ENCODE measurements at regions not wholly inside any gene's neighbourhood (a gene's known extent, or its start where the extent isn't known, plus 50 kb on each side); places are given as distances from the start of the nearest gene placed in this dataset.

DNA sequence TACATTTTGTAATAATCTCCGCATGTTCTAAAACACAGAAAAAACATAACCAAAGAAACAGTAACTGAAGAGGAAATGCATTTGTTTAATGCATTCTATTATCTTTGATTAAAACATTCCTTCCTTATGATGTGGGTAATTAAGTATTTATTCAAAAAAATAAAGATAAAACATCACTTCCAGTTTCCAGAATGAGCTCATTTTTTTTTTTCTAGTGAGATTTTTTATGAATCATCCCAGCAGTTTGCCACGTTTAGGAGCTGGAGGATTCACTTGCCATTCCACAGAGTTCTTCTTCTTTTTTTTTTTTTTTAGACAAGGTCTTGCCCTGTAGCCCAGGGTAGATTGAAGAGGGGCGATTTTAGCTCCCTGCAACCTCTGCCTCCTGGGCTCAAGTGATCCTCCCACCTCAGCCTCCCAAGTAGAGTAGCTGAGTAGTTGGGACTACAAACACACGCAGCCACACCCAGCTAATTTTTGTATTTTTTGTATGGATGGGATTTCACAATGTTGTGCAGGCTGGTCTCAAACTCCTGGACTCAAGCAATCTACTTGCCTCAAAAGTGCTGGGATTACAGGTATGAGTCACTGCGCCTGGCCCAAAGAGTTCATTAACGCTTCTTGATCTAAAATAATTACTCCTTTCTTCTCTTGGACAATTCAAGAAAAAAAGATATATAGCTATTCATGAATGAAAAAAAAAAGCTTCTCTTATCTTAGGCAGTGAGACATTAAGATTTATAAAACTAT lies 177.3 kb downstream of the DKK1 start:
- TF ChIP-seq, protein P1, sequence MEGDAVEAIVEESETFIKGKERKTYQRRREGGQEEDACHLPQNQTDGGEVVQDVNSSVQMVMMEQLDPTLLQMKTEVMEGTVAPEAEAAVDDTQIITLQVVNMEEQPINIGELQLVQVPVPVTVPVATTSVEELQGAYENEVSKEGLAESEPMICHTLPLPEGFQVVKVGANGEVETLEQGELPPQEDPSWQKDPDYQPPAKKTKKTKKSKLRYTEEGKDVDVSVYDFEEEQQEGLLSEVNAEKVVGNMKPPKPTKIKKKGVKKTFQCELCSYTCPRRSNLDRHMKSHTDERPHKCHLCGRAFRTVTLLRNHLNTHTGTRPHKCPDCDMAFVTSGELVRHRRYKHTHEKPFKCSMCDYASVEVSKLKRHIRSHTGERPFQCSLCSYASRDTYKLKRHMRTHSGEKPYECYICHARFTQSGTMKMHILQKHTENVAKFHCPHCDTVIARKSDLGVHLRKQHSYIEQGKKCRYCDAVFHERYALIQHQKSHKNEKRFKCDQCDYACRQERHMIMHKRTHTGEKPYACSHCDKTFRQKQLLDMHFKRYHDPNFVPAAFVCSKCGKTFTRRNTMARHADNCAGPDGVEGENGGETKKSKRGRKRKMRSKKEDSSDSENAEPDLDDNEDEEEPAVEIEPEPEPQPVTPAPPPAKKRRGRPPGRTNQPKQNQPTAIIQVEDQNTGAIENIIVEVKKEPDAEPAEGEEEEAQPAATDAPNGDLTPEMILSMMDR (conservative IDR thresholded peaks at IDR 0.05; ENCODE audit: low read depth, low read length): no peak
- no peak for TF ChIP-seq CHD1 (IDR thresholded peaks at IDR 0.05; ENCODE audit: low read depth, low read length)
- TF ChIP-seq POLR2A (IDR thresholded peaks at IDR 0.05; ENCODE audit: low read depth, low read length): no peak
- TF ChIP-seq RAD21 (IDR thresholded peaks at IDR 0.05; ENCODE audit: low read length): no peak
- TF ChIP-seq RFX5 (IDR thresholded peaks at IDR 0.05; ENCODE audit: low read depth, low read length): no peak
- no peak for TF ChIP-seq MXI1 (IDR thresholded peaks at IDR 0.05; ENCODE audit: borderline replicate concordance, low read depth, low read length)
- TF ChIP-seq RCOR1 (IDR thresholded peaks at IDR 0.05; ENCODE audit: insufficient replicate concordance, low read length): no peak
- peak; percentile 64; the same call in 1 of the 2 replicates for TF ChIP-seq CEBPB (IDR thresholded peaks at IDR 0.05; ENCODE audit: low read depth, low read length)

All from IMR-90 (cell line).